OCI-LY7 (cell line): ENCODE measurements at regions not wholly inside any gene's neighbourhood (a gene's known extent, or its start where the extent isn't known, plus 50 kb on each side); places are given as distances from the start of the nearest gene placed in this dataset.

Experiments used
- BruUV-seq: library from RNA; stranded (reverse); fragments of 400-500 nt; replicated peaks from 2 replicates; lab custom pipeline; 2021; lab: Mats Ljungman, UMichigan
- CTCF ChIA-PET: fragments of 300-600 bp; sonication (Branson Sonifier 250); formaldehyde crosslinking; loops from one replicate; lab custom pipeline; 2022; ENCODE audit warnings: antibody characterized with exemption; ENCODE audit not compliant: unreplicated experiment; lab: Charles Lee
- POLR2A ChIA-PET: fragments of 300-600 bp; sonication (Branson Sonifier 250); formaldehyde crosslinking; loops from one replicate; lab custom pipeline; 2022; ENCODE audit warnings: antibody characterized with exemption; lab: Charles Lee
- DNase-seq: peaks from one replicate; pipeline ENCODE4 v3.0.0-alpha.2; 2015; ENCODE audit warnings: low spot score
- H2AFZ ChIP-seq: fragments of 200-600 bp; sonication (generic), shearing (Covaris generic); 2 replicates; pipeline ENCODE4 v1.6.1; 2014; ENCODE audit warnings: mild to moderate bottlenecking, antibody characterized with exemption, low read length, moderate library complexity
- H3K27ac ChIP-seq: fragments of 200-600 bp; sonication (generic); 2 replicates; pipeline ENCODE4 v1.5.1; 2014; ENCODE audit warnings: mixed run types, low read depth, mild to moderate bottlenecking, moderate library complexity, low read length, inconsistent platforms; ENCODE audit not compliant: poor library complexity, severe bottlenecking
- H3K36me3 ChIP-seq: fragments of 200-600 bp; sonication (generic); 2 replicates; pipeline ENCODE4 v1.6.1; 2014; ENCODE audit warnings: mild to moderate bottlenecking, antibody characterized with exemption, low read length, moderate library complexity, mixed read lengths; ENCODE audit not compliant: insufficient read depth
- H3K4me1 ChIP-seq: fragments of 200-600 bp; sonication (generic); 2 replicates; pipeline ENCODE4 v1.5.1; 2014; ENCODE audit warnings: mild to moderate bottlenecking, low read length; ENCODE audit not compliant: insufficient read depth, poor library complexity, severe bottlenecking
- H3K4me2 ChIP-seq: fragments of 200-600 bp; sonication (generic); 2 replicates; pipeline ENCODE4 v1.6.1; 2014; ENCODE audit warnings: mild to moderate bottlenecking, low read length
- H3K4me3 ChIP-seq: fragments of 200-600 bp; sonication (generic); 2 replicates; pipeline ENCODE4 v1.5.1; 2014; ENCODE audit warnings: mild to moderate bottlenecking, low read depth, low read length; ENCODE audit not compliant: poor library complexity, severe bottlenecking
- H3K79me2 ChIP-seq: fragments of 200-600 bp; sonication (generic); 2 replicates; pipeline ENCODE4 v1.6.1; 2016; ENCODE audit warnings: low read depth, mild to moderate bottlenecking, low read length, moderate library complexity, mixed read lengths; ENCODE audit not compliant: insufficient read depth
- H3K9me2 ChIP-seq: fragments of 200-600 bp; sonication (generic); 2 replicates; pipeline ENCODE4 v1.6.1; 2016; ENCODE audit warnings: mild to moderate bottlenecking, low read length, mixed read lengths; ENCODE audit not compliant: insufficient read depth
- H3K9me3 ChIP-seq: fragments of 200-600 bp; sonication (generic); 2 replicates; pipeline ENCODE4 v1.6.1; 2014; ENCODE audit warnings: mild to moderate bottlenecking, mixed run types, low read length, mixed read lengths
- H4K20me1 ChIP-seq: fragments of 200-600 bp; sonication (generic); 2 replicates; pipeline ENCODE4 v1.6.1; 2014; ENCODE audit warnings: mild to moderate bottlenecking, antibody characterized with exemption, low read length, moderate library complexity, mixed read lengths; ENCODE audit not compliant: insufficient read depth
- EZH2phosphoT487 ChIP-seq: fragments of 200-600 bp; sonication (generic); IDR thresholded peaks from 2 replicates; pipeline ENCODE4 v1.6.1; 2018; ENCODE audit warnings: low read depth, borderline replicate concordance, mild to moderate bottlenecking, mixed run types, antibody characterized with exemption, low read length, moderate library complexity, mixed read lengths
- intact Hi-C: fragments of 100-400 bp; cut with micrococcal nuclease; formaldehyde crosslinking; loops from one replicate; pipeline ENCODE4 v1.10.0; 2022; ENCODE audit not compliant: unreplicated experiment
- TF ChIP-seq, protein P1 (sequence below): fragments of 200-600 bp; sonication (generic); conservative IDR thresholded peaks from 2 replicates; pipeline ENCODE4 v1.5.1; 2014; ENCODE audit warnings: mild to moderate bottlenecking, antibody characterized with exemption, low read length, moderate library complexity, mixed read lengths

DNA sequence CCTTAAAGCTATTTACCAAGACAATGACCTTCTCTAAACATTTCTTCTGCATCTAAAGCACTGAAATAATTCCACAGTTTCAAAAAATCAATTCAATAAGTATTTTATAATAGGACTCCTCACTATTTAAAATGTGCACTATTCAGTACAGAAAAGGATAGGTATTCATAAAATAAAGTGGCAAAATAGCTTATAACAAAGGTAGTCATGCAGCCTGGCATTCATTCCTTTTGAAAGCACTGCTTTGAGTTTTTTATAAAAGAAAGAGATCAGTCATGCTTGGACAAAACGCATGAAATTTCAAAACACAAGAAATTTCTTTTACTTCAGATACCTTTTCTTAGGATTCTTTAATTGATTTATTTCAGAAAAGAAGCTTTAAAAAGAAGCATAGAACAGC, 689.7 kb upstream of the PHF14 start:
- no peak for TF ChIP-seq EZH2phosphoT487
- Histone ChIP-seq H3K79me2 (no peaks in the 10 kb centered on the region), H3K4me1 (no peaks in the 10 kb centered on the region), H3K4me3 (no peak overlapping the region), H3K27ac (no peak overlapping the region), H3K9me3 (no peaks in the 10 kb centered on the region), H3K36me3 (no peaks in the 10 kb centered on the region), H4K20me1 (no peaks in the 10 kb centered on the region), H2AFZ (no peak overlapping the region), H3K4me2 (no peak overlapping the region), H3K9me2 (no peaks in the 10 kb centered on the region)
- no TSS peak for BruUV-seq
- no peak for DNase-seq
- POLR2A ChIA-PET: interaction anchor here (0.7 kb wide), 1 partner anchor 385 kb away, joined by 5 read pairs; no protein-coding TSS in a partner anchor
- CTCF ChIA-PET: no interaction called here
- intact Hi-C loops: no loop called here

DNA sequence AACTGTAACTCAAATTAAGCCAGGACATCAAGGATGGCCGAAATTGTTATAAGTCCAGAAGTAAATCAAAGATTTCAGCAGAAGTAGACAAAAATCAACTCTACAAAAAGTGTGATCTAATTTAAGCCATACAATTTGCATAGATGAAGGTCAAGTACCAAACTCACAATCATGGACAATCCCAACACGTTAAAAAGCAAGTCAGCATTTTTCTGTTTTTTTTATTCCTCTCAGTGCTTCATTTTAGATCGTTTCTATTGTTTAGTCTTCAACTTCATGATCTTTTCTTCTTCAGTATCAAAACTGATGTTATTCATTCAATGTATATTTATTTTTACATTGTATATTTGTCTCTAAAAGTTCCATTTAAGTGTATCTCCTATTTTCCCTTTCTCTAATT, 674.3 kb upstream of the PHF14 start:
- no peak for DNase-seq
- ChIA-PET CTCF (no interaction called here), POLR2A (interaction anchor here (0.8 kb wide), 1 partner anchor 14 kb away, joined by 4 read pairs; no protein-coding TSS in a partner anchor)
- Histone ChIP-seq H3K4me1 (no peaks in the 10 kb centered on the region), H2AFZ (no peak overlapping the region), H3K4me2 (no peak overlapping the region), H3K9me3 (no peaks in the 10 kb centered on the region), H3K9me2 (no peaks in the 10 kb centered on the region), H3K79me2 (no peaks in the 10 kb centered on the region), H3K36me3 (no peaks in the 10 kb centered on the region), H4K20me1 (no peaks in the 10 kb centered on the region), H3K27ac (no peak overlapping the region), H3K4me3 (no peak overlapping the region)
- TF ChIP-seq, protein P1, sequence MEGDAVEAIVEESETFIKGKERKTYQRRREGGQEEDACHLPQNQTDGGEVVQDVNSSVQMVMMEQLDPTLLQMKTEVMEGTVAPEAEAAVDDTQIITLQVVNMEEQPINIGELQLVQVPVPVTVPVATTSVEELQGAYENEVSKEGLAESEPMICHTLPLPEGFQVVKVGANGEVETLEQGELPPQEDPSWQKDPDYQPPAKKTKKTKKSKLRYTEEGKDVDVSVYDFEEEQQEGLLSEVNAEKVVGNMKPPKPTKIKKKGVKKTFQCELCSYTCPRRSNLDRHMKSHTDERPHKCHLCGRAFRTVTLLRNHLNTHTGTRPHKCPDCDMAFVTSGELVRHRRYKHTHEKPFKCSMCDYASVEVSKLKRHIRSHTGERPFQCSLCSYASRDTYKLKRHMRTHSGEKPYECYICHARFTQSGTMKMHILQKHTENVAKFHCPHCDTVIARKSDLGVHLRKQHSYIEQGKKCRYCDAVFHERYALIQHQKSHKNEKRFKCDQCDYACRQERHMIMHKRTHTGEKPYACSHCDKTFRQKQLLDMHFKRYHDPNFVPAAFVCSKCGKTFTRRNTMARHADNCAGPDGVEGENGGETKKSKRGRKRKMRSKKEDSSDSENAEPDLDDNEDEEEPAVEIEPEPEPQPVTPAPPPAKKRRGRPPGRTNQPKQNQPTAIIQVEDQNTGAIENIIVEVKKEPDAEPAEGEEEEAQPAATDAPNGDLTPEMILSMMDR: no peak
- TF ChIP-seq EZH2phosphoT487: no peak
- intact Hi-C loops: no loop called here
- BruUV-seq: no TSS peak

DNA sequence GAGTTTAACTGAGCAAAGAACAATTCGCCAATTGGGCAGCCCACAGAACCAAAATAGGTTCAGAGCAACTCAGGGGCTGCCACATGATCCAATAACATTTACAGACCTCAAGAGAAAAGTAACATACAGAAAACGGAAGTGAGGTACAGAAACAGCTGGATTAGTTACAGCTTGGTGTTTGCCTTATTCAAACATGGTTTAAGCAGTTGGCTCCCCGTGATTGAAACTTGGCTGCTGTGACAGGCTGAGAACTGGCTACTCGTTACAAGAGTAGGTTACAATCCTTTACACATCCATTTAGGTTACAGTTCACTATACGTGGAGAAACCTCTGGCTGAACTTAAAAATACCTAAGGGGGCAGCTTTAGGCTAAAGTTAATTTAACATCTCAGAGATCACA, 673.1 kb upstream of the PHF14 start:
- CTCF ChIA-PET: no interaction called here
- no peaks in the 10 kb centered on the region for H3K36me3 ChIP-seq
- DNase-seq: peak; percentile 0
- no peak overlapping the region for H2AFZ ChIP-seq
- H3K27ac ChIP-seq: no peak overlapping the region
- BruUV-seq: no TSS peak
- H3K79me2 ChIP-seq: no peaks in the 10 kb centered on the region
- H4K20me1 ChIP-seq: no peaks in the 10 kb centered on the region
- H3K4me2 ChIP-seq: no peak overlapping the region
- H3K9me2 ChIP-seq: no peaks in the 10 kb centered on the region
- intact Hi-C loops: no loop called here
- TF ChIP-seq, protein P1: no peak
- no peak for TF ChIP-seq EZH2phosphoT487
- no peak overlapping the region for H3K4me3 ChIP-seq
- H3K9me3 ChIP-seq: no peaks in the 10 kb centered on the region
- H3K4me1 ChIP-seq: no peaks in the 10 kb centered on the region
- POLR2A ChIA-PET: interaction anchor here (0.8 kb wide), 1 partner anchor 15 kb away, joined by 4 read pairs; no protein-coding TSS in a partner anchor
